HepG2 (cell line): ENCODE measurements at regions not wholly inside any gene's neighbourhood (a gene's known extent, or its start where the extent isn't known, plus 50 kb on each side); places are given as distances from the start of the nearest gene placed in this dataset.

Experiments used
- CREM ChIP-seq, 2 experiments: sonication (generic) in 1 of 2; formaldehyde crosslinking in 1 of 2; IDR thresholded peaks; 2 replicates each; pipeline versions ENCODE4 v1.4.0 to v1.6.1; 2016 to 2020; ENCODE audit warnings: antibody characterized with exemption in 1 of 2, mild to moderate bottlenecking in 1 of 2, missing genetic modification reagents in 1 of 2
- HDAC1 ChIP-seq: sonication (generic); formaldehyde crosslinking; IDR thresholded peaks from 2 replicates; pipeline ENCODE4 v1.5.1; 2020; ENCODE audit warnings: mild to moderate bottlenecking, missing genetic modification reagents
- MZF1 ChIP-seq: sonication (generic); formaldehyde crosslinking; IDR thresholded peaks from 2 replicates; pipeline ENCODE4 v1.8.1; 2023; ENCODE audit warnings: mild to moderate bottlenecking, missing genetic modification reagents, borderline replicate concordance
- SMARCC2 ChIP-seq: fragments of 450-650 bp; IDR thresholded peaks from 2 replicates; pipeline ENCODE4 v1.6.1; 2017; ENCODE audit warnings: antibody characterized with exemption, mild to moderate bottlenecking
- SP2 ChIP-seq: sonication (generic); formaldehyde crosslinking; IDR thresholded peaks from 2 replicates; pipeline ENCODE4 v1.5.1; 2020; ENCODE audit warnings: mild to moderate bottlenecking, missing genetic modification reagents
- ZBTB3 ChIP-seq: sonication (generic); formaldehyde crosslinking; IDR thresholded peaks from 2 replicates; pipeline ENCODE4 v1.4.0; 2020; ENCODE audit warnings: low read depth, mild to moderate bottlenecking, moderate library complexity, missing genetic modification reagents, borderline replicate concordance
- ZMYM2 ChIP-seq: sonication (generic); formaldehyde crosslinking; IDR thresholded peaks from 2 replicates; pipeline ENCODE4 v1.8.0; 2022; ENCODE audit warnings: mild to moderate bottlenecking, missing genetic modification reagents
- ZNF20 ChIP-seq: sonication (generic); formaldehyde crosslinking; IDR thresholded peaks from 2 replicates; pipeline ENCODE4 v1.4.0; 2020; ENCODE audit warnings: mild to moderate bottlenecking, moderate library complexity, missing genetic modification reagents
- ZNF251 ChIP-seq: sonication (generic); formaldehyde crosslinking; IDR thresholded peaks from 2 replicates; pipeline ENCODE4 v1.9.0; 2021; ENCODE audit warnings: mild to moderate bottlenecking, missing genetic modification reagents
- ZNF33B ChIP-seq: sonication (generic); formaldehyde crosslinking; IDR thresholded peaks from 2 replicates; pipeline ENCODE4 v1.5.1; 2020; ENCODE audit warnings: mild to moderate bottlenecking, missing genetic modification reagents
- ZNF550 ChIP-seq: sonication (generic); formaldehyde crosslinking; IDR thresholded peaks from 2 replicates; pipeline ENCODE4 v1.4.0; 2020; ENCODE audit warnings: mild to moderate bottlenecking, missing genetic modification reagents, borderline replicate concordance
- TF ChIP-seq, protein P1 (sequence below): sonication (generic); formaldehyde crosslinking; IDR thresholded peaks from 2 replicates; pipeline ENCODE4 v1.5.0; 2020; ENCODE audit warnings: mild to moderate bottlenecking, missing genetic modification reagents, moderate library complexity
- TF ChIP-seq, protein P2 (sequence below): sonication (generic); formaldehyde crosslinking; IDR thresholded peaks from 2 replicates; pipeline ENCODE4 v1.8.0; 2022; ENCODE audit warnings: mild to moderate bottlenecking, missing genetic modification reagents, moderate library complexity
- TF ChIP-seq, protein P3 (sequence below): sonication (generic); formaldehyde crosslinking; IDR thresholded peaks from 2 replicates; pipeline ENCODE4 v1.4.0; 2020; ENCODE audit warnings: missing genetic modification reagents, borderline replicate concordance
- TF ChIP-seq, protein P4 (sequence below): sonication (generic); formaldehyde crosslinking; IDR thresholded peaks from 2 replicates; pipeline ENCODE4 v1.4.0; 2020; ENCODE audit warnings: mild to moderate bottlenecking, low read depth, missing genetic modification reagents
- TF ChIP-seq, protein P5 (sequence below): sonication (generic); formaldehyde crosslinking; IDR thresholded peaks from 2 replicates; pipeline ENCODE4 v1.4.0; 2020; ENCODE audit warnings: missing genetic modification reagents, borderline replicate concordance
- TF ChIP-seq, protein P6 (sequence below): sonication (generic); formaldehyde crosslinking; IDR thresholded peaks from 2 replicates; pipeline ENCODE4 v1.5.1; 2020; ENCODE audit warnings: missing genetic modification reagents, mild to moderate bottlenecking, borderline replicate concordance

DNA sequence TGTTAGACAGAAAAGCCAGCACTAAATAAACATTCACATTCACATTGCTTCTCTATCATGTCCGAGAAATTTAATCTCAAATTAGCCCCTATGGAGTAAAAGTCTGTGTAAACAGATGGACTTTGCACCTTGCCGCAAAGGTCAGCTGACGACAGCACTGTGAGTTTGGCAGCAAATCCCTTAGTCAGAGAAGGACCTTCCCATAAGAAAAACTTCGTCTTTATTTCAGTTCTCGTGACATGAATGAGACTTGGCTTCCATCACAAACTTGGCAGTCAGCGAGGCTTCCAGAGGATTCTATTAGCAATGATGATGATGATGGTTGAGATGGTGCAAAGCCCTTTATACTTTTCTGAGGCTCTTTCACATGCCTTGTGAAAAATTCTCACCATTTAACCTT lies 133.7 kb upstream of the IFNGR1 start (continued):
- no peak for TF ChIP-seq ZNF550 (CRISPR knock-in tag)
- TF ChIP-seq, protein P1, sequence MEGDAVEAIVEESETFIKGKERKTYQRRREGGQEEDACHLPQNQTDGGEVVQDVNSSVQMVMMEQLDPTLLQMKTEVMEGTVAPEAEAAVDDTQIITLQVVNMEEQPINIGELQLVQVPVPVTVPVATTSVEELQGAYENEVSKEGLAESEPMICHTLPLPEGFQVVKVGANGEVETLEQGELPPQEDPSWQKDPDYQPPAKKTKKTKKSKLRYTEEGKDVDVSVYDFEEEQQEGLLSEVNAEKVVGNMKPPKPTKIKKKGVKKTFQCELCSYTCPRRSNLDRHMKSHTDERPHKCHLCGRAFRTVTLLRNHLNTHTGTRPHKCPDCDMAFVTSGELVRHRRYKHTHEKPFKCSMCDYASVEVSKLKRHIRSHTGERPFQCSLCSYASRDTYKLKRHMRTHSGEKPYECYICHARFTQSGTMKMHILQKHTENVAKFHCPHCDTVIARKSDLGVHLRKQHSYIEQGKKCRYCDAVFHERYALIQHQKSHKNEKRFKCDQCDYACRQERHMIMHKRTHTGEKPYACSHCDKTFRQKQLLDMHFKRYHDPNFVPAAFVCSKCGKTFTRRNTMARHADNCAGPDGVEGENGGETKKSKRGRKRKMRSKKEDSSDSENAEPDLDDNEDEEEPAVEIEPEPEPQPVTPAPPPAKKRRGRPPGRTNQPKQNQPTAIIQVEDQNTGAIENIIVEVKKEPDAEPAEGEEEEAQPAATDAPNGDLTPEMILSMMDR (CRISPR knock-in tag), result no peak
- TF ChIP-seq, protein P2, sequence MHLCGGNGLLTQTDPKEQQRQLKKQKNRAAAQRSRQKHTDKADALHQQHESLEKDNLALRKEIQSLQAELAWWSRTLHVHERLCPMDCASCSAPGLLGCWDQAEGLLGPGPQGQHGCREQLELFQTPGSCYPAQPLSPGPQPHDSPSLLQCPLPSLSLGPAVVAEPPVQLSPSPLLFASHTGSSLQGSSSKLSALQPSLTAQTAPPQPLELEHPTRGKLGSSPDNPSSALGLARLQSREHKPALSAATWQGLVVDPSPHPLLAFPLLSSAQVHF, result no peak
- TF ChIP-seq MZF1, result no peak
- TF ChIP-seq ZNF33B (CRISPR knock-in tag), result no peak
- TF ChIP-seq SMARCC2, result no peak
- TF ChIP-seq, protein P3, sequence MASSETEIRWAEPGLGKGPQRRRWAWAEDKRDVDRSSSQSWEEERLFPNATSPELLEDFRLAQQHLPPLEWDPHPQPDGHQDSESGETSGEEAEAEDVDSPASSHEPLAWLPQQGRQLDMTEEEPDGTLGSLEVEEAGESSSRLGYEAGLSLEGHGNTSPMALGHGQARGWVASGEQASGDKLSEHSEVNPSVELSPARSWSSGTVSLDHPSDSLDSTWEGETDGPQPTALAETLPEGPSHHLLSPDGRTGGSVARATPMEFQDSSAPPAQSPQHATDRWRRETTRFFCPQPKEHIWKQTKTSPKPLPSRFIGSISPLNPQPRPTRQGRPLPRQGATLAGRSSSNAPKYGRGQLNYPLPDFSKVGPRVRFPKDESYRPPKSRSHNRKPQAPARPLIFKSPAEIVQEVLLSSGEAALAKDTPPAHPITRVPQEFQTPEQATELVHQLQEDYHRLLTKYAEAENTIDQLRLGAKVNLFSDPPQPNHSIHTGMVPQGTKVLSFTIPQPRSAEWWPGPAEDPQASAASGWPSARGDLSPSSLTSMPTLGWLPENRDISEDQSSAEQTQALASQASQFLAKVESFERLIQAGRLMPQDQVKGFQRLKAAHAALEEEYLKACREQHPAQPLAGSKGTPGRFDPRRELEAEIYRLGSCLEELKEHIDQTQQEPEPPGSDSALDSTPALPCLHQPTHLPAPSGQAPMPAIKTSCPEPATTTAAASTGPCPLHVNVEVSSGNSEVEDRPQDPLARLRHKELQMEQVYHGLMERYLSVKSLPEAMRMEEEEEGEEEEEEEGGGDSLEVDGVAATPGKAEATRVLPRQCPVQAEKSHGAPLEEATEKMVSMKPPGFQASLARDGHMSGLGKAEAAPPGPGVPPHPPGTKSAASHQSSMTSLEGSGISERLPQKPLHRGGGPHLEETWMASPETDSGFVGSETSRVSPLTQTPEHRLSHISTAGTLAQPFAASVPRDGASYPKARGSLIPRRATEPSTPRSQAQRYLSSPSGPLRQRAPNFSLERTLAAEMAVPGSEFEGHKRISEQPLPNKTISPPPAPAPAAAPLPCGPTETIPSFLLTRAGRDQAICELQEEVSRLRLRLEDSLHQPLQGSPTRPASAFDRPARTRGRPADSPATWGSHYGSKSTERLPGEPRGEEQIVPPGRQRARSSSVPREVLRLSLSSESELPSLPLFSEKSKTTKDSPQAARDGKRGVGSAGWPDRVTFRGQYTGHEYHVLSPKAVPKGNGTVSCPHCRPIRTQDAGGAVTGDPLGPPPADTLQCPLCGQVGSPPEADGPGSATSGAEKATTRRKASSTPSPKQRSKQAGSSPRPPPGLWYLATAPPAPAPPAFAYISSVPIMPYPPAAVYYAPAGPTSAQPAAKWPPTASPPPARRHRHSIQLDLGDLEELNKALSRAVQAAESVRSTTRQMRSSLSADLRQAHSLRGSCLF (CRISPR knock-in tag), result no peak
- no peak for TF ChIP-seq HDAC1 (CRISPR knock-in tag)
- TF ChIP-seq CREM (IDR thresholded peaks at IDR 0.05), result peak; percentile 67; the same call in 1 of the 2 replicates
- TF ChIP-seq CREM (CRISPR knock-in tag; IDR thresholded peaks at IDR 0.05), result no peak
- no peak for TF ChIP-seq ZMYM2 (CRISPR knock-in tag)
- TF ChIP-seq, protein P4, sequence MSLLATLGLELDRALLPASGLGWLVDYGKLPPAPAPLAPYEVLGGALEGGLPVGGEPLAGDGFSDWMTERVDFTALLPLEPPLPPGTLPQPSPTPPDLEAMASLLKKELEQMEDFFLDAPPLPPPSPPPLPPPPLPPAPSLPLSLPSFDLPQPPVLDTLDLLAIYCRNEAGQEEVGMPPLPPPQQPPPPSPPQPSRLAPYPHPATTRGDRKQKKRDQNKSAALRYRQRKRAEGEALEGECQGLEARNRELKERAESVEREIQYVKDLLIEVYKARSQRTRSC, result no peak
- TF ChIP-seq SP2 (CRISPR knock-in tag), result no peak
- TF ChIP-seq, protein P5, sequence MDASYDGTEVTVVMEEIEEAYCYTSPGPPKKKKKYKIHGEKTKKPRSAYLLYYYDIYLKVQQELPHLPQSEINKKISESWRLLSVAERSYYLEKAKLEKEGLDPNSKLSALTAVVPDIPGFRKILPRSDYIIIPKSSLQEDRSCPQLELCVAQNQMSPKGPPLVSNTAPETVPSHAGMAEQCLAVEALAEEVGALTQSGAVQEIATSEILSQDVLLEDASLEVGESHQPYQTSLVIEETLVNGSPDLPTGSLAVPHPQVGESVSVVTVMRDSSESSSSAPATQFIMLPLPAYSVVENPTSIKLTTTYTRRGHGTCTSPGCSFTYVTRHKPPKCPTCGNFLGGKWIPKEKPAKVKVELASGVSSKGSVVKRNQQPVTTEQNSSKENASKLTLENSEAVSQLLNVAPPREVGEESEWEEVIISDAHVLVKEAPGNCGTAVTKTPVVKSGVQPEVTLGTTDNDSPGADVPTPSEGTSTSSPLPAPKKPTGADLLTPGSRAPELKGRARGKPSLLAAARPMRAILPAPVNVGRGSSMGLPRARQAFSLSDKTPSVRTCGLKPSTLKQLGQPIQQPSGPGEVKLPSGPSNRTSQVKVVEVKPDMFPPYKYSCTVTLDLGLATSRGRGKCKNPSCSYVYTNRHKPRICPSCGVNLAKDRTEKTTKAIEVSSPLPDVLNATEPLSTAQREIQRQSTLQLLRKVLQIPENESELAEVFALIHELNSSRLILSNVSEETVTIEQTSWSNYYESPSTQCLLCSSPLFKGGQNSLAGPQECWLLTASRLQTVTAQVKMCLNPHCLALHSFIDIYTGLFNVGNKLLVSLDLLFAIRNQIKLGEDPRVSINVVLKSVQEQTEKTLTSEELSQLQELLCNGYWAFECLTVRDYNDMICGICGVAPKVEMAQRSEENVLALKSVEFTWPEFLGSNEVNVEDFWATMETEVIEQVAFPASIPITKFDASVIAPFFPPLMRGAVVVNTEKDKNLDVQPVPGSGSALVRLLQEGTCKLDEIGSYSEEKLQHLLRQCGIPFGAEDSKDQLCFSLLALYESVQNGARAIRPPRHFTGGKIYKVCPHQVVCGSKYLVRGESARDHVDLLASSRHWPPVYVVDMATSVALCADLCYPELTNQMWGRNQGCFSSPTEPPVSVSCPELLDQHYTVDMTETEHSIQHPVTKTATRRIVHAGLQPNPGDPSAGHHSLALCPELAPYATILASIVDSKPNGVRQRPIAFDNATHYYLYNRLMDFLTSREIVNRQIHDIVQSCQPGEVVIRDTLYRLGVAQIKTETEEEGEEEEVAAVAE (CRISPR knock-in tag), result no peak
- TF ChIP-seq ZBTB3, result no peak
- TF ChIP-seq ZNF20, result no peak
- no peak for TF ChIP-seq ZNF251 (CRISPR knock-in tag)
- TF ChIP-seq, protein P6, sequence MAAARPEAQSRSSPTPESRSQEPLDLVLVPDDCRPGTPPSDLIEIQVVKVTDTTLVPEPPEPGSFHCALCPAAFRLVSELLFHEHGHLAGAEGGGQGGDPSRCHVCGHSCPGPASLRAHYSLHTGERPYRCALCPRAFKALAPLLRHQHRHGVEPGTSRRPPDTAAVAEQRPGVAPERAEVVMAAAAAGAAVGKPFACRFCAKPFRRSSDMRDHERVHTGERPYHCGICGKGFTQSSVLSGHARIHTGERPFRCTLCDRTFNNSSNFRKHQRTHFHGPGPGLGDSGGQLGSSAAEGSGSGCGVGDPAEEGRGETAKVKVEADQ (CRISPR knock-in tag), result no peak
